HCT116 (cell line): ENCODE measurements at regions not wholly inside any gene's neighbourhood (a gene's known extent, or its start where the extent isn't known, plus 50 kb on each side); places are given as distances from the start of the nearest gene placed in this dataset.

ENCODE experiments used
- ATAC-seq: fragments of 200-7000 bp; cut with Tn5 transposase; 2 replicates; pipeline ENCODE4 v1.9.1; 2020; ENCODE audit warnings: mild to moderate bottlenecking, moderate library complexity
- BruUV-seq: library from RNA; stranded (reverse); fragments of 400-500 nt; replicated peaks from 2 replicates; lab custom pipeline; 2021; lab: Mats Ljungman, UMichigan
- CTCF ChIA-PET: fragments of 300-600 bp; sonication (Branson Sonifier 250); formaldehyde crosslinking; loops from one replicate; lab custom pipeline; 2021; ENCODE audit warnings: antibody characterized with exemption; lab: Charles Lee
- POLR2A ChIA-PET: fragments of 300-600, 350-600 bp; sonication (Branson Sonifier 250); formaldehyde crosslinking; loops from one replicate; lab custom pipeline; 2021; ENCODE audit warnings: antibody characterized with exemption; lab: Charles Lee
- RAD21 ChIA-PET, 2 experiments: fragments of 300-600 bp; sonication (Branson Sonifier 250); formaldehyde crosslinking; loops; one replicate each; lab custom pipeline; 2023; ENCODE audit warnings: low total read pairs in 2 of 2; ENCODE audit not compliant: uncharacterized antibody in 2 of 2, unreplicated experiment in 2 of 2, low non-redundant PET in 1 of 2; lab: Charles Lee
- DNase-seq: peaks from one replicate; pipeline ENCODE4 v3.0.0-alpha.2; 2010; ENCODE audit warnings: low read depth, low spot score
- H2AFZ ChIP-seq: fragments of 200-600 bp; shearing (Covaris generic), sonication (generic); 2 replicates; pipeline ENCODE4 v1.6.1; 2017; ENCODE audit warnings: low read depth, mixed run types, mixed read lengths, antibody characterized with exemption, low read length; ENCODE audit not compliant: poor library complexity, severe bottlenecking
- H3K27ac ChIP-seq: 2 replicates; pipeline ENCODE4 v1.5.1; 2012; ENCODE audit warnings: low read depth, low read length
- H3K27me3 ChIP-seq: fragments of 200-600 bp; sonication (generic); 2 replicates; pipeline ENCODE4 v1.6.1; 2016; ENCODE audit warnings: mixed run types, low read length, mixed read lengths; ENCODE audit not compliant: insufficient read depth
- H3K36me3 ChIP-seq, 2 experiments: fragments of 200-500 bp in 1 of 2; fragments of 200-600 bp in 1 of 2; sonication (Bioruptor generic) in 1 of 2; sonication (generic) in 1 of 2; 2 replicates each; pipeline versions ENCODE4 v1.5.1 to v1.6.1; 2014 to 2016; ENCODE audit warnings: low read length in 2 of 2, inconsistent platforms in 1 of 2, mixed read lengths in 1 of 2, mixed run types in 1 of 2; ENCODE audit not compliant: insufficient read depth in 2 of 2, control insufficient read depth in 1 of 2
- H3K4me1 ChIP-seq, 2 experiments: fragments of 200-600 bp in 1 of 2; sonication (generic) in 1 of 2; 2 replicates each; pipeline versions ENCODE4 v1.5.1 to v1.6.1; 2012 to 2017; ENCODE audit warnings: low read length in 2 of 2, inconsistent platforms in 1 of 2, mild to moderate bottlenecking in 1 of 2, mixed read lengths in 1 of 2, mixed run types in 1 of 2, moderate library complexity in 1 of 2; ENCODE audit not compliant: insufficient read depth in 2 of 2, control insufficient read depth in 1 of 2
- H3K4me2 ChIP-seq: fragments of 200-600 bp; sonication (generic); 2 replicates; pipeline ENCODE4 v1.6.1; 2017; ENCODE audit warnings: mixed run types, low read length, mixed read lengths
- H3K4me3 ChIP-seq, 2 experiments: fragments of 200-600 bp in 1 of 2; sonication (generic) in 1 of 2; replicated peaks in 1 of 2; 2 replicates each; pipeline ENCODE4 v1.5.1; 2011 to 2016; ENCODE audit warnings: low read length in 2 of 2, control low read depth in 1 of 2, low read depth in 1 of 2, mild to moderate bottlenecking in 1 of 2, mixed read lengths in 1 of 2, mixed run types in 1 of 2
- H3K79me2 ChIP-seq: fragments of 200-600 bp; sonication (generic); 2 replicates; pipeline ENCODE4 v1.6.1; 2017; ENCODE audit warnings: mild to moderate bottlenecking, mixed run types, low read length, moderate library complexity, mixed read lengths; ENCODE audit not compliant: insufficient read depth
- H3K9ac ChIP-seq: fragments of 200-600 bp; sonication (generic); 2 replicates; pipeline ENCODE4 v1.6.1; 2016; ENCODE audit warnings: low read length, mixed read lengths
- H3K9me2 ChIP-seq: fragments of 200-600 bp; sonication (generic), shearing (Covaris generic); 2 replicates; pipeline ENCODE4 v1.6.1; 2017; ENCODE audit warnings: mixed run types, mild to moderate bottlenecking, moderate library complexity; ENCODE audit not compliant: insufficient read depth
- H3K9me3 ChIP-seq, 2 experiments: fragments of 200-500 bp in 1 of 2; fragments of 200-600 bp in 1 of 2; sonication (Bioruptor generic) in 1 of 2; sonication (generic) in 1 of 2; 2 replicates each; pipeline ENCODE4 v1.6.1; 2014 to 2017; ENCODE audit warnings: low read length in 2 of 2, mixed read lengths in 2 of 2, inconsistent platforms in 1 of 2, low read depth in 1 of 2, mild to moderate bottlenecking in 1 of 2, mixed run types in 1 of 2, moderate library complexity in 1 of 2; ENCODE audit not compliant: control insufficient read depth in 1 of 2, insufficient read depth in 1 of 2
- H4K20me1 ChIP-seq: fragments of 200-600 bp; sonication (generic), shearing (Covaris generic); 2 replicates; pipeline ENCODE4 v1.6.1; 2017; ENCODE audit warnings: mixed run types, mild to moderate bottlenecking, moderate library complexity; ENCODE audit not compliant: insufficient read depth
- CEBPB ChIP-seq: IDR thresholded peaks from 2 replicates; pipeline ENCODE4 v1.6.1; 2012; ENCODE audit warnings: low read depth
- EGR1 ChIP-seq: IDR thresholded peaks from 2 replicates; pipeline ENCODE4 v1.6.1; 2012; ENCODE audit warnings: low read depth
- EZH2phosphoT487 ChIP-seq: fragments of 200-600 bp; IDR thresholded peaks from 2 replicates; pipeline ENCODE4 v1.6.1; 2018; ENCODE audit warnings: antibody characterized with exemption, borderline replicate concordance
- FOSL1 ChIP-seq: IDR thresholded peaks from 2 replicates; pipeline ENCODE4 v1.6.1; 2012; ENCODE audit warnings: low read depth
- RAD21 ChIP-seq: IDR thresholded peaks from 2 replicates; pipeline ENCODE4 v1.6.1; 2012; ENCODE audit warnings: low read depth, mild to moderate bottlenecking
- TCF7L2 ChIP-seq: IDR thresholded peaks from 2 replicates; pipeline ENCODE4 v1.7.0; 2011; ENCODE audit warnings: borderline replicate concordance, inconsistent platforms; ENCODE audit not compliant: insufficient read depth, insufficient read length; ENCODE audit errors: extremely low read depth
- YY1 ChIP-seq: IDR thresholded peaks from 2 replicates; pipeline ENCODE4 v1.6.1; 2011; ENCODE audit warnings: low read length, low read depth, moderate library complexity, mild to moderate bottlenecking; ENCODE audit not compliant: insufficient replicate concordance; ENCODE audit errors: extremely low read depth
- ZNF274 ChIP-seq: fragments of 200-500 bp; sonication (Bioruptor generic); IDR thresholded peaks from 2 replicates; pipeline ENCODE4 v1.6.1; 2014; ENCODE audit warnings: mild to moderate bottlenecking, low read depth, low read length, inconsistent platforms
- intact Hi-C: fragments of 100-400 bp; cut with micrococcal nuclease; formaldehyde crosslinking; loops from 2 replicates; pipeline ENCODE4 v1.10.0; 2022
- TF ChIP-seq, protein P1 (sequence below): IDR thresholded peaks from 2 replicates; pipeline ENCODE4 v1.6.1; 2011; ENCODE audit warnings: mild to moderate bottlenecking, low read length, moderate library complexity; ENCODE audit not compliant: insufficient replicate concordance; ENCODE audit errors: extremely low read depth
- TF ChIP-seq, protein P2 (sequence below): IDR thresholded peaks from 2 replicates; pipeline ENCODE4 v1.6.1; 2012
- TF ChIP-seq, protein P3 (sequence below): IDR thresholded peaks from 2 replicates; pipeline ENCODE4 v1.6.1; 2012

DNA sequence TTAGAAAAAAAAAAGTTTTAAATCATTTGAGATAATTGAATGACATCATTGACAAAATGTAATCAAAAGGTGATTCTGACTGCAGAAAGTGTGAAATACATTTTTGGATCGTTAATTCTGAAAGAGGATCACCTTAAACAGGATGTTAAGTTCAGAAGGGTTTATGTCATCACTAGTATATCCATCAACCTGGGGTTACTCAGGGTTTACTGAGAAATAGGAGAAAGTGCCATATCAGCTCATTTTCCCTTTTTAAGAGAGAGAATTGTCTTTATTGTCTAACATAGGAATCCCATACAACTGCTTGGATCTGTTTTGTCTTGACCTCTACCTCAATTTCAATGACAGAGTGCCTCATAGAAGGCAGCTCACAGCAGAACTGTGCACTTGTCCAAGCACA lies 466.1 kb upstream of the LINC00305 start:
- Histone ChIP-seq H4K20me1 (no peaks in the 10 kb centered on the region), H3K79me2 (no peaks in the 10 kb centered on the region), H3K27ac (no peak overlapping the region), H2AFZ (no peak overlapping the region), H3K9me3 (peaks cover 0 to 14% of the 10 kb centered on the region in 2 experiments; a peak in 2 of 4 replicates), H3K4me3 (no peak overlapping the region), H3K4me1 (no peaks in the 10 kb centered on the region; a peak in 1 of 4 replicates), H3K36me3 (no peaks in the 10 kb centered on the region), H3K27me3 (no peaks in the 10 kb centered on the region), H3K9me2 (no peaks in the 10 kb centered on the region), H3K4me2 (no peak overlapping the region)
- ChIA-PET POLR2A (no interaction called here), CTCF (no interaction called here), RAD21 (no interaction called here)
- intact Hi-C loops, result no loop called here
- no peak for ATAC-seq
- no peak for DNase-seq
- BruUV-seq, result no TSS peak
- TF ChIP-seq TCF7L2 (no peak), ZNF274 (no peak), RAD21 (no peak), YY1 (no peak), FOSL1 (no peak), CEBPB (no peak), EZH2phosphoT487 (no peak), EGR1 (no peak)
- TF ChIP-seq, protein P1, sequence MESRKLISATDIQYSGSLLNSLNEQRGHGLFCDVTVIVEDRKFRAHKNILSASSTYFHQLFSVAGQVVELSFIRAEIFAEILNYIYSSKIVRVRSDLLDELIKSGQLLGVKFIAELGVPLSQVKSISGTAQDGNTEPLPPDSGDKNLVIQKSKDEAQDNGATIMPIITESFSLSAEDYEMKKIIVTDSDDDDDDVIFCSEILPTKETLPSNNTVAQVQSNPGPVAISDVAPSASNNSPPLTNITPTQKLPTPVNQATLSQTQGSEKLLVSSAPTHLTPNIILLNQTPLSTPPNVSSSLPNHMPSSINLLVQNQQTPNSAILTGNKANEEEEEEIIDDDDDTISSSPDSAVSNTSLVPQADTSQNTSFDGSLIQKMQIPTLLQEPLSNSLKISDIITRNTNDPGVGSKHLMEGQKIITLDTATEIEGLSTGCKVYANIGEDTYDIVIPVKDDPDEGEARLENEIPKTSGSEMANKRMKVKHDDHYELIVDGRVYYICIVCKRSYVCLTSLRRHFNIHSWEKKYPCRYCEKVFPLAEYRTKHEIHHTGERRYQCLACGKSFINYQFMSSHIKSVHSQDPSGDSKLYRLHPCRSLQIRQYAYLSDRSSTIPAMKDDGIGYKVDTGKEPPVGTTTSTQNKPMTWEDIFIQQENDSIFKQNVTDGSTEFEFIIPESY, result no peak
- TF ChIP-seq, protein P2, sequence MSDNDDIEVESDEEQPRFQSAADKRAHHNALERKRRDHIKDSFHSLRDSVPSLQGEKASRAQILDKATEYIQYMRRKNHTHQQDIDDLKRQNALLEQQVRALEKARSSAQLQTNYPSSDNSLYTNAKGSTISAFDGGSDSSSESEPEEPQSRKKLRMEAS, result no peak
- TF ChIP-seq, protein P3, sequence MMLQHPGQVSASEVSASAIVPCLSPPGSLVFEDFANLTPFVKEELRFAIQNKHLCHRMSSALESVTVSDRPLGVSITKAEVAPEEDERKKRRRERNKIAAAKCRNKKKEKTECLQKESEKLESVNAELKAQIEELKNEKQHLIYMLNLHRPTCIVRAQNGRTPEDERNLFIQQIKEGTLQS, result no peak
- TF ChIP-seq, all 23 proteins: peak for 0
- H3K9ac ChIP-seq, result no peak overlapping the region
